Osteoblast (primary cell): ENCODE measurements at regions not wholly inside any gene's neighbourhood (a gene's known extent, or its start where the extent isn't known, plus 50 kb on each side); places are given as distances from the start of the nearest gene placed in this dataset.

Source experiments
- DNase-seq: peaks from one replicate; pipeline ENCODE4 v3.0.0; 2011; ENCODE audit warnings: low spot score, mixed read lengths; ENCODE audit not compliant: insufficient read length; ENCODE audit errors: missing footprints
- H2AFZ ChIP-seq: 2 replicates; pipeline ENCODE4 v1.6.0; 2011; ENCODE audit warnings: mild to moderate bottlenecking, low read length
- H3K27ac ChIP-seq: 2 replicates; pipeline ENCODE4 v1.5.1; 2011; ENCODE audit warnings: mild to moderate bottlenecking, low read depth, low read length, moderate library complexity
- H3K27me3 ChIP-seq: 2 replicates; pipeline ENCODE4 v1.6.0; 2012; ENCODE audit warnings: mild to moderate bottlenecking, control low read depth, inconsistent platforms, low read length, moderate library complexity; ENCODE audit not compliant: insufficient read depth
- H3K36me3 ChIP-seq: 2 replicates; pipeline ENCODE4 v1.5.1; 2011; ENCODE audit warnings: mild to moderate bottlenecking, low read length, control low read depth, moderate library complexity; ENCODE audit not compliant: insufficient read depth
- H3K4me1 ChIP-seq: 2 replicates; pipeline ENCODE4 v1.5.1; 2011; ENCODE audit warnings: mild to moderate bottlenecking, low read length, control low read depth, moderate library complexity; ENCODE audit not compliant: insufficient read depth
- H3K4me2 ChIP-seq: 2 replicates; pipeline ENCODE4 v1.6.0; 2011; ENCODE audit warnings: mild to moderate bottlenecking, low read length; ENCODE audit not compliant: insufficient read depth
- H3K4me3 ChIP-seq: fragments of 200-600 bp; sonication (generic); 3 replicates; pipeline ENCODE4 v1.5.1; 2012; ENCODE audit warnings: mild to moderate bottlenecking, low read length, inconsistent platforms; ENCODE audit not compliant: insufficient read depth
- H3K79me2 ChIP-seq: 2 replicates; pipeline ENCODE4 v1.6.0; 2012; ENCODE audit warnings: mild to moderate bottlenecking, low read length, control low read depth, inconsistent platforms; ENCODE audit not compliant: insufficient read depth
- H3K9me3 ChIP-seq: 2 replicates; pipeline ENCODE4 v1.5.1; 2011; ENCODE audit warnings: low read depth, low read length, control low read depth
- H4K20me1 ChIP-seq: 2 replicates; pipeline ENCODE4 v1.6.0; 2012; ENCODE audit warnings: mild to moderate bottlenecking, low read length, control low read depth; ENCODE audit not compliant: insufficient read depth
- TF ChIP-seq, protein P1 (sequence below): IDR thresholded peaks from 2 replicates; pipeline ENCODE4 v1.5.1; 2011; ENCODE audit warnings: mild to moderate bottlenecking, low read depth, low read length, moderate library complexity; ENCODE audit errors: extremely low read depth

GRCh38 chr18:40096675-40097074 lies 1858.4 kb upstream of the PIK3C3 start:
- Histone ChIP-seq H3K27me3 (no peaks in the 10 kb centered on the region), H3K9me3 (peaks cover 4% of the 10 kb centered on the region)

GRCh38 chr18:40094441-40094840 lies 1860.6 kb upstream of the PIK3C3 start:
- no peak overlapping the region for H3K27ac ChIP-seq
- no peak overlapping the region for H3K4me2 ChIP-seq
- no peak overlapping the region for H3K4me3 ChIP-seq
- no peaks in the 10 kb centered on the region for H3K27me3 ChIP-seq
- no peaks in the 10 kb centered on the region for H3K36me3 ChIP-seq
- H3K4me1 ChIP-seq = no peaks in the 10 kb centered on the region
- peaks cover 4% of the 10 kb centered on the region for H3K9me3 ChIP-seq
- H4K20me1 ChIP-seq = no peaks in the 10 kb centered on the region
- H2AFZ ChIP-seq = no peak overlapping the region
- DNase-seq = no peak
- H3K79me2 ChIP-seq = no peaks in the 10 kb centered on the region
- TF ChIP-seq, protein P1, sequence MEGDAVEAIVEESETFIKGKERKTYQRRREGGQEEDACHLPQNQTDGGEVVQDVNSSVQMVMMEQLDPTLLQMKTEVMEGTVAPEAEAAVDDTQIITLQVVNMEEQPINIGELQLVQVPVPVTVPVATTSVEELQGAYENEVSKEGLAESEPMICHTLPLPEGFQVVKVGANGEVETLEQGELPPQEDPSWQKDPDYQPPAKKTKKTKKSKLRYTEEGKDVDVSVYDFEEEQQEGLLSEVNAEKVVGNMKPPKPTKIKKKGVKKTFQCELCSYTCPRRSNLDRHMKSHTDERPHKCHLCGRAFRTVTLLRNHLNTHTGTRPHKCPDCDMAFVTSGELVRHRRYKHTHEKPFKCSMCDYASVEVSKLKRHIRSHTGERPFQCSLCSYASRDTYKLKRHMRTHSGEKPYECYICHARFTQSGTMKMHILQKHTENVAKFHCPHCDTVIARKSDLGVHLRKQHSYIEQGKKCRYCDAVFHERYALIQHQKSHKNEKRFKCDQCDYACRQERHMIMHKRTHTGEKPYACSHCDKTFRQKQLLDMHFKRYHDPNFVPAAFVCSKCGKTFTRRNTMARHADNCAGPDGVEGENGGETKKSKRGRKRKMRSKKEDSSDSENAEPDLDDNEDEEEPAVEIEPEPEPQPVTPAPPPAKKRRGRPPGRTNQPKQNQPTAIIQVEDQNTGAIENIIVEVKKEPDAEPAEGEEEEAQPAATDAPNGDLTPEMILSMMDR = no peak

More at GRCh38 chr18:40096675-40097074, 1858.4 kb upstream of the PIK3C3 start:
- no peaks in the 10 kb centered on the region for H3K4me1 ChIP-seq
- H3K4me3 ChIP-seq = no peak overlapping the region
- H3K27ac ChIP-seq = no peak overlapping the region
- H3K4me2 ChIP-seq = no peak overlapping the region
- TF ChIP-seq, protein P1 = no peak
- H4K20me1 ChIP-seq = no peaks in the 10 kb centered on the region
- H3K79me2 ChIP-seq = no peaks in the 10 kb centered on the region
- H3K36me3 ChIP-seq = no peaks in the 10 kb centered on the region
- no peak overlapping the region for H2AFZ ChIP-seq
- DNase-seq = no peak

DNA sequence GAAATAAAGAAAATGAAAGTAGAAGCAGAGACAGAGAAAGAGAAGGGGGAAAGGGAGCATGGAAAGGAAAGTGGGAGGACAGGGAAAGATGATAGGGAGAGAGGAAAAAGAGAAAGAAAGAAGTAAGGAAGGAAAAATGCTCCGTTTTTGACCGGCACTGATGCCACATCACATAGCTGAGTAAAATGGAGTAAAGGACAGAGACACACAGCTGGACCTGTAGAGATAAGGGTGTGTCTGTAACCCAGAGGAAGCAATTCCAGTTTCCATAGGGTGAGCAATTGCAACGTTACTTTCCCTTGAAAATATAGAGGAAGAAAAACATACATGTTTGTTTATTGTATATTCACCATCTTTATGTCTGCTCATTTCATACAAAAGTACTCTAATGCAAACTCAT lies 1866.9 kb upstream of the PIK3C3 start:
- no peak overlapping the region for H3K4me3 ChIP-seq
- DNase-seq = no peak
- TF ChIP-seq, protein P1 = no peak
- H4K20me1 ChIP-seq = no peaks in the 10 kb centered on the region
- H3K79me2 ChIP-seq = no peaks in the 10 kb centered on the region
- H2AFZ ChIP-seq = no peak overlapping the region
- no peaks in the 10 kb centered on the region for H3K4me1 ChIP-seq
- no peak overlapping the region for H3K27ac ChIP-seq
- H3K9me3 ChIP-seq = peaks cover 4% of the 10 kb centered on the region
- no peak overlapping the region for H3K4me2 ChIP-seq
- H3K27me3 ChIP-seq = no peaks in the 10 kb centered on the region
- no peaks in the 10 kb centered on the region for H3K36me3 ChIP-seq

- no peak for DNase-seq
- Histone ChIP-seq H3K4me3 (no peak overlapping the region), H3K27me3 (no peaks in the 10 kb centered on the region), H3K79me2 (no peaks in the 10 kb centered on the region), H3K4me1 (no peaks in the 10 kb centered on the region), H3K27ac (no peak overlapping the region), H3K4me2 (no peak overlapping the region), H3K36me3 (no peaks in the 10 kb centered on the region), H2AFZ (no peak overlapping the region), H3K9me3 (peaks cover 2% of the 10 kb centered on the region), H4K20me1 (no peaks in the 10 kb centered on the region)
- TF ChIP-seq, protein P1 = no peak
Observed at GRCh38 chr18:40079786-40080185, 1875.2 kb upstream of the PIK3C3 start.
